ENCODE measurements at regions not wholly inside any gene's neighbourhood (a gene's known extent, or its start where the extent isn't known, plus 50 kb on each side); places are given as distances from the start of the nearest gene placed in this dataset.

DNA sequence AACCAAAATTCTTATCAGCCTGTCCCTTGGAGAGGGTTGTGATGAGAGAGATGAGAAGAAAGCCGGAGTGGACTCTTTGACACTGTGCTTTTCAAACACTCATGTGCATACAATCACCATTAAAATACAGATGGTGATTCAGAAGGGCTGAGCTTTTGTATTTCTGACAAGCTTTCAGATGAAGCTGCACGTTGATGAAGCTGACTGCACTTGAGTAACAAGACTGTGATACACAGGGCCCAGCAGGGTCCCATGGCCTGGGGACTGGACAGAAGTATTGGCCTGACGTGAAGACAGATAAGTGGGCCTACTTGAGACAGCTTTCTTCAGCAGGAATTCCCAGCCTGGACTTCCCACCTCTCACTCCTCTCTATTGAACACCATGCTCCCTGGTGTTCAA, 258.2 kb downstream of the CHRM3 start:
- Histone ChIP-seq H3K9me3 (no peaks in the 10 kb centered on the region), H3K4me1 (no peaks in the 10 kb centered on the region), H3K27ac (no peak overlapping the region), H3K36me3 (no peaks in the 10 kb centered on the region), H3K4me3 (no peak overlapping the region), H3K27me3 (no peaks in the 10 kb centered on the region), H3K9ac (ENCODE audit: low read depth in 2 of 2, low read length in 2 of 2) (no peak overlapping the region)
- no peak for TF ChIP-seq CTCF (IDR thresholded peaks at IDR 0.05)
- intact Hi-C loops (cut with DNase I): no loop called here
- DNase-seq: no peak

- no peak for DNase-seq
- H3K27ac ChIP-seq: no peak overlapping the region
- no peak for TF ChIP-seq CTCF (IDR thresholded peaks at IDR 0.05)
- no peaks in the 10 kb centered on the region for H3K36me3 ChIP-seq
- H3K9ac ChIP-seq (ENCODE audit: low read depth in 2 of 2, low read length in 2 of 2): no peak overlapping the region
- H3K4me3 ChIP-seq: no peak overlapping the region
- no peaks in the 10 kb centered on the region for H3K4me1 ChIP-seq
- intact Hi-C loops (cut with DNase I): no loop called here
- no peaks in the 10 kb centered on the region for H3K9me3 ChIP-seq
- H3K27me3 ChIP-seq: no peaks in the 10 kb centered on the region
Measured at GRCh38 chr1:239647045-239647444, 260.7 kb downstream of the CHRM3 start.

GRCh38 chr1:239647964-239648632, 261.7 kb downstream of the CHRM3 start:
- no peak for TF ChIP-seq CTCF (IDR thresholded peaks at IDR 0.05)
- Histone ChIP-seq H3K9me3 (no peaks in the 10 kb centered on the region), H3K36me3 (no peaks in the 10 kb centered on the region), H3K4me1 (no peaks in the 10 kb centered on the region), H3K27me3 (no peaks in the 10 kb centered on the region), H3K27ac (no peak overlapping the region), H3K4me3 (no peak overlapping the region), H3K9ac (ENCODE audit: low read depth in 2 of 2, low read length in 2 of 2) (no peak overlapping the region)
- intact Hi-C loops (cut with DNase I): no loop called here
- DNase-seq: no peak

GRCh38 chr1:239655023-239655422, 268.7 kb downstream of the CHRM3 start:
- no peaks in the 10 kb centered on the region for H3K27me3 ChIP-seq
- no peak overlapping the region for H3K9ac ChIP-seq (ENCODE audit: low read depth in 2 of 2, low read length in 2 of 2)
- no peak overlapping the region for H3K4me3 ChIP-seq
- H3K27ac ChIP-seq: no peak overlapping the region
- no peaks in the 10 kb centered on the region for H3K36me3 ChIP-seq
- intact Hi-C loops (cut with DNase I): no loop called here
- no peaks in the 10 kb centered on the region for H3K4me1 ChIP-seq
- DNase-seq: no peak
- TF ChIP-seq CTCF (IDR thresholded peaks at IDR 0.05): no peak
- H3K9me3 ChIP-seq: no peaks in the 10 kb centered on the region

DNA sequence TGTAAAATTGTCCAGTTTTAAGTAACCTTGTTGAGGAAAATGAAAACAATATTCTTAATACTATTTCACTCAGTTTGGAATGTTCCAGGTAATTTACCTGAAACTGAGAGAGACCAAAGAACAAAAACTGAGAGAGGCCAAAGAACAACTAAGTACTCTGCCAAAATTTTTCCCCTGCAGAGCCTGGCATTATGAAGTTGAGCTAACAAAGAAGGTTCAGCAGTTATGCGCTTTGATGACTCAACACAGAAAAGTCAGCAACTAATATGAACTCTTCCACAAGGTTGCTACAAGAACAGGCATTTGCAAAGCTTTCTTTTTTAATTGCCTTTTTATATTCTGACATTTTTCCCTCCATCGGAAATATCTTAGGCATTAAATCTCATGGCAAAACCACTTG, 270.9 kb downstream of the CHRM3 start:
- intact Hi-C loops (cut with DNase I): no loop called here
- H3K27me3 ChIP-seq: no peaks in the 10 kb centered on the region
- H3K4me3 ChIP-seq: no peak overlapping the region
- no peak overlapping the region for H3K27ac ChIP-seq
- H3K9ac ChIP-seq (ENCODE audit: low read depth in 2 of 2, low read length in 2 of 2): no peak overlapping the region
- H3K36me3 ChIP-seq: no peaks in the 10 kb centered on the region
- no peak for TF ChIP-seq CTCF (IDR thresholded peaks at IDR 0.05)
- no peaks in the 10 kb centered on the region for H3K4me1 ChIP-seq
- no peaks in the 10 kb centered on the region for H3K9me3 ChIP-seq
- no peak for DNase-seq

Measured in colonic mucosa (tissue), 4 donors.